ENCODE measurements at regions not wholly inside any gene's neighbourhood (a gene's known extent, or its start where the extent isn't known, plus 50 kb on each side); places are given as distances from the start of the nearest gene placed in this dataset.

DNA sequence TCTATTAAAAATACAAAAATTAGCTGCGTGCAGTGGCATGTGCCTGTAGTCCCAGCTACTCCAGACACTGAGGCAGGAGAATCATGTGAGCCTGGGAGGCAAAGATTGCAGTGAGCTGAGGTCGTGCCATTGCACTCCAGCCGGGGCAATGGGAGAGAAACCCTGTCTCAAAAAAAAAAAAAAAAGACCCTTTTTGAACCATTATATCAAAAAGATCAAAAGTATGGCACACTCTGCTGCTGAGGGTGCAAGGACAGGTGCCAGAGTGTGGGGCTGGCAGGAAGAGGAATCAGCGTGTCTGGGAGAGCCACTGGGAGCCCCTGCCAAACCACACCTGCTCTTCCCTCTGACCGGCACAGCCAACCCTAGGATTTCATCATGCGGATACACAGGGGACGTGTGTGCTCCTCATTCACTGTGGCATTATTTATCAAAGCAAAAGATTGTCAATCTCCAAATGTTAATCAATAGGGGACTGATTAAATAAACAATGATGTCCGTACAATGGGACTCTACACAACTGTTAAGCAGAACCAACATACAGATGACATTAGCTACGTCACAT is 147.3 kb upstream of the TLE3 start:
- Histone ChIP-seq H3T11ph (ENCODE audit: low read length) (no peak overlapping the region), H2BK20ac (ENCODE audit: low read depth, low read length, poor library complexity, severe bottlenecking) (no peak overlapping the region), H4K20me1 (ENCODE audit: control insufficient read depth, insufficient read depth, insufficient read length) (no peaks in the 10 kb centered on the region), H3K9ac (ENCODE audit: extremely low read depth, insufficient read length, low read length) (no peak overlapping the region), H3K4me1 (ENCODE audit: insufficient read depth, low read length) (no peaks in the 10 kb centered on the region), H3K18ac (ENCODE audit: insufficient read length, low read depth, low read length) (no peak overlapping the region), H3K27me3 (ENCODE audit: insufficient read depth, low read length) (no peaks in the 10 kb centered on the region), H2BK5ac (ENCODE audit: insufficient read length, low read length) (no peak overlapping the region), H3K14ac (ENCODE audit: insufficient read depth, low read length) (no peak overlapping the region), H4K5ac (ENCODE audit: insufficient read length, low read depth, low read length) (no peak overlapping the region), H2BK120ac (ENCODE audit: low read depth, low read length, poor library complexity, severe bottlenecking) (no peak overlapping the region), H3K79me2 (ENCODE audit: insufficient read depth, low read length) (no peaks in the 10 kb centered on the region), H3K4ac (ENCODE audit: low read depth, low read length) (no peak overlapping the region), H3K4me2 (ENCODE audit: insufficient read depth, insufficient read length, low read length) (no peak overlapping the region), H2AK5ac (ENCODE audit: insufficient read length, low read length) (no peak overlapping the region), H4K8ac (replicated peaks; ENCODE audit: insufficient read length, low read depth, low read length) (no peak overlapping the region), H2AFZ (ENCODE audit: low read length) (no peak overlapping the region), H3K9me3 (ENCODE audit: control insufficient read depth, low read depth, low read length) (no peaks in the 10 kb centered on the region), H3K27ac (ENCODE audit: insufficient read length, low read depth, low read length) (no peak overlapping the region), H3K56ac (ENCODE audit: insufficient read length, low read depth, low read length) (no peak overlapping the region), H3K23me2 (ENCODE audit: insufficient read length, low read depth, low read length, poor library complexity, severe bottlenecking) (no peaks in the 10 kb centered on the region), H4K91ac (ENCODE audit: insufficient read length, low read depth, low read length) (no peak overlapping the region), H2BK12ac (ENCODE audit: insufficient read length, low read depth, low read length) (no peak overlapping the region), H3K79me1 (ENCODE audit: insufficient read depth, low read depth, low read length, poor library complexity, severe bottlenecking) (no peaks in the 10 kb centered on the region), H3K23ac (ENCODE audit: insufficient read length, low read depth, low read length) (no peak overlapping the region), H2BK15ac (ENCODE audit: low read depth, low read length) (no peak overlapping the region)
- Mint-ChIP-seq H3K27ac (no peak overlapping the region), H3K27me3 (ENCODE audit: low read depth) (no peaks in the 10 kb centered on the region; the same call in 1 of the 2 replicates), H3K4me3 (no peak overlapping the region), H3K4me1 (peaks cover 17 to 29% of the 10 kb centered on the region in 2 experiments), H3K9me3 (no peaks in the 10 kb centered on the region), H3K36me3 (ENCODE audit: insufficient read depth in 1 of 3, low read depth in 3 of 3) (no peaks in the 10 kb centered on the region)
- no peak for DNase-seq
- no CpG with 5 or more reads among the region's 9 CpGs for WGBS (ENCODE audit: extremely low coverage, insufficient read length, low lambda C conversion rate)
- TF ChIP-seq, protein P1, sequence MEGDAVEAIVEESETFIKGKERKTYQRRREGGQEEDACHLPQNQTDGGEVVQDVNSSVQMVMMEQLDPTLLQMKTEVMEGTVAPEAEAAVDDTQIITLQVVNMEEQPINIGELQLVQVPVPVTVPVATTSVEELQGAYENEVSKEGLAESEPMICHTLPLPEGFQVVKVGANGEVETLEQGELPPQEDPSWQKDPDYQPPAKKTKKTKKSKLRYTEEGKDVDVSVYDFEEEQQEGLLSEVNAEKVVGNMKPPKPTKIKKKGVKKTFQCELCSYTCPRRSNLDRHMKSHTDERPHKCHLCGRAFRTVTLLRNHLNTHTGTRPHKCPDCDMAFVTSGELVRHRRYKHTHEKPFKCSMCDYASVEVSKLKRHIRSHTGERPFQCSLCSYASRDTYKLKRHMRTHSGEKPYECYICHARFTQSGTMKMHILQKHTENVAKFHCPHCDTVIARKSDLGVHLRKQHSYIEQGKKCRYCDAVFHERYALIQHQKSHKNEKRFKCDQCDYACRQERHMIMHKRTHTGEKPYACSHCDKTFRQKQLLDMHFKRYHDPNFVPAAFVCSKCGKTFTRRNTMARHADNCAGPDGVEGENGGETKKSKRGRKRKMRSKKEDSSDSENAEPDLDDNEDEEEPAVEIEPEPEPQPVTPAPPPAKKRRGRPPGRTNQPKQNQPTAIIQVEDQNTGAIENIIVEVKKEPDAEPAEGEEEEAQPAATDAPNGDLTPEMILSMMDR (conservative IDR thresholded peaks at IDR 0.05), result no peak
